SU-DHL-6 (cell line): ENCODE measurements at regions not wholly inside any gene's neighbourhood (a gene's known extent, or its start where the extent isn't known, plus 50 kb on each side); places are given as distances from the start of the nearest gene placed in this dataset.

Experiments used
- H2AFZ ChIP-seq: fragments of 200-600 bp; sonication (generic); 2 replicates; pipeline ENCODE4 v1.6.1; 2014; ENCODE audit warnings: low read depth, mild to moderate bottlenecking, moderate library complexity, mixed read lengths, antibody characterized with exemption, low read length; ENCODE audit not compliant: severe bottlenecking
- H3F3A ChIP-seq: fragments of 200-600 bp; shearing (Covaris generic); 2 replicates; pipeline ENCODE4 v1.6.0; 2016; ENCODE audit warnings: antibody characterized with exemption, mild to moderate bottlenecking; ENCODE audit not compliant: insufficient read depth
- H3K27ac ChIP-seq: fragments of 200-600 bp; sonication (generic); 2 replicates; pipeline ENCODE4 v1.5.1; 2016; ENCODE audit warnings: low read depth, mild to moderate bottlenecking, low read length, moderate library complexity, mixed read lengths
- H3K27me3 ChIP-seq: fragments of 200-600 bp; sonication (generic), shearing (Covaris generic); 2 replicates; pipeline ENCODE4 v1.6.0; 2014; ENCODE audit warnings: mild to moderate bottlenecking, low read length
- H3K36me3 ChIP-seq: fragments of 200-600 bp; sonication (generic); 2 replicates; pipeline ENCODE4 v1.6.1; 2014; ENCODE audit warnings: mild to moderate bottlenecking, low read length, mixed read lengths
- H3K4me2 ChIP-seq: fragments of 300-600, 200-600 bp; shearing (Covaris generic), sonication (generic); 2 replicates; pipeline ENCODE4 v1.6.0; 2014; ENCODE audit warnings: low read length, low read depth, mild to moderate bottlenecking; ENCODE audit not compliant: poor library complexity, severe bottlenecking
- H3K4me3 ChIP-seq: fragments of 200-600 bp; sonication (generic); 2 replicates; pipeline ENCODE4 v1.5.1; 2014; ENCODE audit warnings: antibody characterized with exemption, low read length, mild to moderate bottlenecking, mixed read lengths; ENCODE audit not compliant: insufficient read depth, poor library complexity, severe bottlenecking
- H3K79me2 ChIP-seq: fragments of 200-600 bp; sonication (generic); 2 replicates; pipeline ENCODE4 v1.6.1; 2014; ENCODE audit warnings: mild to moderate bottlenecking, low read length, moderate library complexity; ENCODE audit not compliant: insufficient read depth
- H3K9ac ChIP-seq: fragments of 200-600 bp; sonication (generic); 2 replicates; pipeline ENCODE4 v1.7.0; 2014; ENCODE audit warnings: mild to moderate bottlenecking, low read length
- H3K9me2 ChIP-seq: fragments of 200-600 bp; sonication (generic); replicated peaks from 2 replicates; pipeline ENCODE4 v1.6.1; 2014; ENCODE audit warnings: low read length; ENCODE audit not compliant: insufficient read depth
- H3K9me3 ChIP-seq: fragments of 200-600 bp; sonication (generic); 2 replicates; pipeline ENCODE4 v1.6.1; 2014; ENCODE audit warnings: low read length, mixed read lengths; ENCODE audit not compliant: insufficient read depth
- H4K20me1 ChIP-seq: fragments of 200-600 bp; sonication (generic); 2 replicates; pipeline ENCODE4 v1.6.1; 2014; ENCODE audit warnings: low read depth, mild to moderate bottlenecking, antibody characterized with exemption, low read length, moderate library complexity, mixed read lengths
- CTCF ChIP-seq: fragments of 200-600 bp; sonication (generic); IDR thresholded peaks from one replicate; pipeline ENCODE4 v1.5.1; 2017; ENCODE audit warnings: antibody characterized with exemption, mild to moderate bottlenecking, low read length, moderate library complexity; ENCODE audit not compliant: insufficient read depth, poor library complexity, severe bottlenecking
- EZH2phosphoT487 ChIP-seq: fragments of 200-600 bp; sonication (generic), shearing (Covaris generic); conservative IDR thresholded peaks from 2 replicates; pipeline ENCODE4 v1.6.1; 2018; ENCODE audit warnings: mild to moderate bottlenecking, antibody characterized with exemption, low read length, moderate library complexity, mixed read lengths

- H3K36me3 ChIP-seq = no peaks in the 10 kb centered on the region
- H3K4me2 ChIP-seq = no peak overlapping the region
- no peaks in the 10 kb centered on the region for H3K27me3 ChIP-seq
- H3K9me3 ChIP-seq = no peaks in the 10 kb centered on the region
- no peak overlapping the region for H3K9ac ChIP-seq
- H2AFZ ChIP-seq = no peak overlapping the region
- H3F3A ChIP-seq = no peaks in the 10 kb centered on the region
- no peak overlapping the region for H3K27ac ChIP-seq
- H3K4me3 ChIP-seq = no peak overlapping the region
- TF ChIP-seq CTCF (no peak), EZH2phosphoT487 (no peak)
- no peaks in the 10 kb centered on the region for H4K20me1 ChIP-seq
- H3K79me2 ChIP-seq = no peaks in the 10 kb centered on the region
- no peaks in the 10 kb centered on the region for H3K9me2 ChIP-seq
These were observed 83.3 kb upstream of the TGM3 start for GRCh38 chr20:2212456-2213015.

GRCh38 chr20:2213401-2213800, 82.4 kb upstream of the TGM3 start:
- no peaks in the 10 kb centered on the region for H4K20me1 ChIP-seq
- H3K9me2 ChIP-seq = no peaks in the 10 kb centered on the region
- no peak overlapping the region for H3K27ac ChIP-seq
- TF ChIP-seq CTCF (no peak), EZH2phosphoT487 (no peak)
- no peaks in the 10 kb centered on the region for H3F3A ChIP-seq
- no peak overlapping the region for H3K4me2 ChIP-seq
- H3K36me3 ChIP-seq = no peaks in the 10 kb centered on the region
- H3K9me3 ChIP-seq = no peaks in the 10 kb centered on the region
- H3K9ac ChIP-seq = no peak overlapping the region
- no peaks in the 10 kb centered on the region for H3K27me3 ChIP-seq
- no peaks in the 10 kb centered on the region for H3K79me2 ChIP-seq
- no peak overlapping the region for H3K4me3 ChIP-seq
- H2AFZ ChIP-seq = no peak overlapping the region

GRCh38 chr20:2217857-2218539, 77.8 kb upstream of the TGM3 start:
- Histone ChIP-seq H3K9ac (no peak overlapping the region), H3F3A (no peaks in the 10 kb centered on the region), H3K9me3 (no peaks in the 10 kb centered on the region), H2AFZ (no peak overlapping the region), H3K4me3 (no peak overlapping the region), H3K36me3 (no peaks in the 10 kb centered on the region; the same call in 1 of the 2 replicates), H4K20me1 (no peaks in the 10 kb centered on the region), H3K4me2 (no peak overlapping the region), H3K27me3 (no peaks in the 10 kb centered on the region), H3K79me2 (no peaks in the 10 kb centered on the region), H3K27ac (no peak overlapping the region), H3K9me2 (no peaks in the 10 kb centered on the region)
- TF ChIP-seq EZH2phosphoT487 (no peak), CTCF (no peak)
